HG03520 (cell line): ENCODE measurements at regions not wholly inside any gene's neighbourhood (a gene's known extent, or its start where the extent isn't known, plus 50 kb on each side); places are given as distances from the start of the nearest gene placed in this dataset.

Experiments
- ATAC-seq: cut with Tn5 transposase; IDR thresholded peaks from one replicate; pipeline ENCODE4 v1.9.1; 2021; ENCODE audit warnings: mild to moderate bottlenecking, moderate library complexity; ENCODE audit not compliant: unreplicated experiment

- ATAC-seq: no peak
These were observed 344.3 kb upstream of the ID4 start for GRCh38 chr6:19492636-19493405.

- ATAC-seq: no peak
These were observed 335.4 kb upstream of the ID4 start for GRCh38 chr6:19501737-19502245.

GRCh38 chr6:19502301-19502700, 334.9 kb upstream of the ID4 start:
- ATAC-seq: no peak

- no peak for ATAC-seq
These were observed 321.2 kb upstream of the ID4 start for GRCh38 chr6:19515939-19516338.

- no peak for ATAC-seq
These were observed 317.2 kb upstream of the ID4 start for GRCh38 chr6:19519941-19520340.

- no peak for ATAC-seq
These were observed 312.6 kb upstream of the ID4 start for GRCh38 chr6:19524366-19525186.

GRCh38 chr6:19525673-19526072, 311.5 kb upstream of the ID4 start:
- ATAC-seq: no peak

GRCh38 chr6:19530188-19530587, 307.0 kb upstream of the ID4 start:
- ATAC-seq: no peak

- no peak for ATAC-seq
These were observed 301.8 kb upstream of the ID4 start for GRCh38 chr6:19535351-19535750.

GRCh38 chr6:19536838-19537237, 300.3 kb upstream of the ID4 start:
- no peak for ATAC-seq

- no peak for ATAC-seq
These were observed 299.1 kb upstream of the ID4 start for GRCh38 chr6:19538096-19538495.

- no peak for ATAC-seq
These were observed 289.7 kb upstream of the ID4 start for GRCh38 chr6:19547507-19547906.

GRCh38 chr6:19549109-19549508, 288.1 kb upstream of the ID4 start:
- ATAC-seq: no peak

GRCh38 chr6:19550380-19550779, 286.8 kb upstream of the ID4 start:
- ATAC-seq: no peak

GRCh38 chr6:19551611-19552010, 285.6 kb upstream of the ID4 start:
- no peak for ATAC-seq

GRCh38 chr6:19552076-19552475, 285.1 kb upstream of the ID4 start:
- ATAC-seq: no peak

GRCh38 chr6:19552588-19552987, 284.6 kb upstream of the ID4 start:
- ATAC-seq: no peak

- no peak for ATAC-seq
These were observed 282.6 kb upstream of the ID4 start for GRCh38 chr6:19554356-19555225.

- no peak for ATAC-seq
These were observed 280.0 kb upstream of the ID4 start for GRCh38 chr6:19557191-19557590.

- ATAC-seq: no peak
These were observed 279.0 kb upstream of the ID4 start for GRCh38 chr6:19558201-19558600.

GRCh38 chr6:19558934-19559333, 278.2 kb upstream of the ID4 start:
- ATAC-seq: no peak
